ENCODE measurements at regions not wholly inside any gene's neighbourhood (a gene's known extent, or its start where the extent isn't known, plus 50 kb on each side); places are given as distances from the start of the nearest gene placed in this dataset.

DNA sequence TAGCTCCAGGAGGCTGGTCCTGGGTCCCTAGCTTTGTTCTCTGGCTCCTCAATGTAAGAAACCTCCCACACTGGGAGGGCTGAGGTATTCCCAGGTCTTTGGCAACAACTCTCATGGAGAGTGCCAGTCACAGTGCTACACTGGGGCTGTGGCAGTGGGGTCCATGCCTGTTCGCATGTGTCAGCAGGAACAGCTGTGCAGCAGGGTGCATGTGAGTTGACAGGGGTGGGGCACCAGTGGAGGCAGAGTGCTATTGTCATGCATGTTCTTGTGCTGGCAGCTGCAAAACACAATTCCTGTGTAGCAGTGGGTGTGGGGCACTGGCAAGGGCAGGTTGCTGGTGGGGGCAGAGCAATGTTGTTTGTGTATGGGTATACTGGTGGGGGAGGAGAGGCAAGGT is 246.0 kb downstream of the CXXC4 start:
- Histone ChIP-seq H3K36me3 (replicated peaks; ENCODE audit: insufficient read depth, low read length) (no peaks in the 10 kb centered on the region), H2AFZ (ENCODE audit: low read length) (no peak overlapping the region), H3K9me2 (replicated peaks; ENCODE audit: insufficient read depth, low read length) (no peaks in the 10 kb centered on the region), H3K27ac (ENCODE audit: low read length) (no peak overlapping the region), H3K4me1 (ENCODE audit: low read length) (no peaks in the 10 kb centered on the region), H3K4me2 (ENCODE audit: low read depth, low read length) (no peak overlapping the region), H3F3A (ENCODE audit: insufficient read depth, low read length) (no peaks in the 10 kb centered on the region), H3K9ac (ENCODE audit: low read length) (no peak overlapping the region), H3K9me3 (replicated peaks; ENCODE audit: insufficient read depth, low read length) (no peaks in the 10 kb centered on the region), H3K27me3 (replicated peaks; ENCODE audit: insufficient read depth, low read length) (no peaks in the 10 kb centered on the region), H3K79me2 (ENCODE audit: low read length) (no peaks in the 10 kb centered on the region), H3K4me3 (ENCODE audit: low read length) (no peak overlapping the region), H4K20me1 (ENCODE audit: insufficient read depth, low read length) (no peaks in the 10 kb centered on the region)
- no peak for DNase-seq
- TF ChIP-seq EZH2 (optimal IDR thresholded peaks at IDR 0.05; ENCODE audit: low read depth, low read length), result no peak
- TF ChIP-seq EZH2phosphoT487 (IDR thresholded peaks at IDR 0.05; ENCODE audit: low read length), result no peak
- TF ChIP-seq, protein P1, sequence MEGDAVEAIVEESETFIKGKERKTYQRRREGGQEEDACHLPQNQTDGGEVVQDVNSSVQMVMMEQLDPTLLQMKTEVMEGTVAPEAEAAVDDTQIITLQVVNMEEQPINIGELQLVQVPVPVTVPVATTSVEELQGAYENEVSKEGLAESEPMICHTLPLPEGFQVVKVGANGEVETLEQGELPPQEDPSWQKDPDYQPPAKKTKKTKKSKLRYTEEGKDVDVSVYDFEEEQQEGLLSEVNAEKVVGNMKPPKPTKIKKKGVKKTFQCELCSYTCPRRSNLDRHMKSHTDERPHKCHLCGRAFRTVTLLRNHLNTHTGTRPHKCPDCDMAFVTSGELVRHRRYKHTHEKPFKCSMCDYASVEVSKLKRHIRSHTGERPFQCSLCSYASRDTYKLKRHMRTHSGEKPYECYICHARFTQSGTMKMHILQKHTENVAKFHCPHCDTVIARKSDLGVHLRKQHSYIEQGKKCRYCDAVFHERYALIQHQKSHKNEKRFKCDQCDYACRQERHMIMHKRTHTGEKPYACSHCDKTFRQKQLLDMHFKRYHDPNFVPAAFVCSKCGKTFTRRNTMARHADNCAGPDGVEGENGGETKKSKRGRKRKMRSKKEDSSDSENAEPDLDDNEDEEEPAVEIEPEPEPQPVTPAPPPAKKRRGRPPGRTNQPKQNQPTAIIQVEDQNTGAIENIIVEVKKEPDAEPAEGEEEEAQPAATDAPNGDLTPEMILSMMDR (IDR thresholded peaks at IDR 0.05; ENCODE audit: low read length), result no peak

DNA sequence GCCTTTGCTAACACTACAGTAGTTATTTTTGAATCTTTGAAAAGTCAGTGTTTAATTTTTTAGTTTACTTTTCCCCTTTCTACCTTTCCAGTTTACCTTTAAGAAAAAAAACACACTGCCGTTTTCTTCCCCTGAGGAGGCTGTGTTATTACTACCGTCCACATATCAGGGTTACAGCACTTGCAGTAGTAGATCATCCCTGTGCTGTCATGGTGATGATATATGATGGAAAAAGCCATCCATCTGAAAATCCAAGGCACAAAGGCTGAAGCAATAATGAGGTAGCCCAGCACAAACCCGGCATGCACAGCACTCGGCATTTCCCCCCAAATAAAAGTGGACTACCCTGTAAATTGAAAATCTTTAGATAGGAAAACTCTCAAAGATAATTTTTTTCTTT is 258.7 kb downstream of the CXXC4 start:
- no peak for TF ChIP-seq EZH2 (optimal IDR thresholded peaks at IDR 0.05; ENCODE audit: low read depth, low read length)
- TF ChIP-seq EZH2phosphoT487 (IDR thresholded peaks at IDR 0.05; ENCODE audit: low read length), result no peak
- TF ChIP-seq, protein P1 (IDR thresholded peaks at IDR 0.05; ENCODE audit: low read length), result no peak
- H3K9me2 ChIP-seq (replicated peaks; ENCODE audit: insufficient read depth, low read length), result no peaks in the 10 kb centered on the region
- H4K20me1 ChIP-seq (ENCODE audit: insufficient read depth, low read length), result no peaks in the 10 kb centered on the region
- DNase-seq, result no peak
- H3K36me3 ChIP-seq (replicated peaks; ENCODE audit: insufficient read depth, low read length), result no peaks in the 10 kb centered on the region
- H3K4me2 ChIP-seq (ENCODE audit: low read depth, low read length), result no peak overlapping the region
- H3K79me2 ChIP-seq (ENCODE audit: low read length), result no peaks in the 10 kb centered on the region
- no peaks in the 10 kb centered on the region for H3K9me3 ChIP-seq (replicated peaks; ENCODE audit: insufficient read depth, low read length)
- no peak overlapping the region for H3K9ac ChIP-seq (ENCODE audit: low read length)
- H3K27me3 ChIP-seq (replicated peaks; ENCODE audit: insufficient read depth, low read length), result no peaks in the 10 kb centered on the region
- no peaks in the 10 kb centered on the region for H3F3A ChIP-seq (ENCODE audit: insufficient read depth, low read length)
- H3K27ac ChIP-seq (ENCODE audit: low read length), result no peak overlapping the region
- no peak overlapping the region for H2AFZ ChIP-seq (ENCODE audit: low read length)
- no peaks in the 10 kb centered on the region for H3K4me1 ChIP-seq (ENCODE audit: low read length)
- no peak overlapping the region for H3K4me3 ChIP-seq (ENCODE audit: low read length)

DNA sequence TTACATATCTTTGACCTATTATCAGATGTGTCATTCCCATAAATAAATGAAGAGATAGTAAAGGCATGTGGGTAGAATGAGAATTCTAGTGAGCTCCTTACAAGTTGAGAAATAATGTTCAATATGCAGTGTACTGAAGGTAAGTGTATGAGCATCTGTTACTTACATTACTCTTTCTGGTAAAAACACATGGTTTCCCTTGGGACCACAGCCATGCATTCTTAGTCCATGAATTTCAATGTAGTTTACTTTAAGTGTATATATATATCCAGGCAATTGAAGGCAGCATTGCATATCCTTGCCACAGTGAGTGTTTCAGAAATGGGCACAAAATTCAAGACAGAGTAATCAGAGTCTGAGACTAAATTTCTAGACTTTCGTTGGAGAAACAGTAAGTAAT is 277.2 kb downstream of the CXXC4 start:
- no peak overlapping the region for H3K9ac ChIP-seq (ENCODE audit: low read length)
- no peak overlapping the region for H2AFZ ChIP-seq (ENCODE audit: low read length)
- no peaks in the 10 kb centered on the region for H3K4me1 ChIP-seq (ENCODE audit: low read length)
- no peaks in the 10 kb centered on the region for H3K9me3 ChIP-seq (replicated peaks; ENCODE audit: insufficient read depth, low read length)
- no peaks in the 10 kb centered on the region for H4K20me1 ChIP-seq (ENCODE audit: insufficient read depth, low read length)
- no peaks in the 10 kb centered on the region for H3K9me2 ChIP-seq (replicated peaks; ENCODE audit: insufficient read depth, low read length)
- H3K4me2 ChIP-seq (ENCODE audit: low read depth, low read length), result no peak overlapping the region
- DNase-seq, result no peak
- no peaks in the 10 kb centered on the region for H3K27me3 ChIP-seq (replicated peaks; ENCODE audit: insufficient read depth, low read length)
- no peaks in the 10 kb centered on the region for H3K79me2 ChIP-seq (ENCODE audit: low read length)
- no peaks in the 10 kb centered on the region for H3K36me3 ChIP-seq (replicated peaks; ENCODE audit: insufficient read depth, low read length)
- H3K27ac ChIP-seq (ENCODE audit: low read length), result no peak overlapping the region
- no peak overlapping the region for H3K4me3 ChIP-seq (ENCODE audit: low read length)
- TF ChIP-seq EZH2 (optimal IDR thresholded peaks at IDR 0.05; ENCODE audit: low read depth, low read length) (no peak), EZH2phosphoT487 (IDR thresholded peaks at IDR 0.05; ENCODE audit: low read length) (no peak)
- TF ChIP-seq, protein P1 (IDR thresholded peaks at IDR 0.05; ENCODE audit: low read length), result no peak
- H3F3A ChIP-seq (ENCODE audit: insufficient read depth, low read length), result no peaks in the 10 kb centered on the region

Measured in MM.1S (cell line).